ENCODE measurements at regions not wholly inside any gene's neighbourhood (a gene's known extent, or its start where the extent isn't known, plus 50 kb on each side); places are given as distances from the start of the nearest gene placed in this dataset.

- CTCF ChIA-PET, result no interaction called here
These were observed 1026.9 kb upstream of the ADGRB3 start for GRCh38 chr6:67608099-67608749.

DNA sequence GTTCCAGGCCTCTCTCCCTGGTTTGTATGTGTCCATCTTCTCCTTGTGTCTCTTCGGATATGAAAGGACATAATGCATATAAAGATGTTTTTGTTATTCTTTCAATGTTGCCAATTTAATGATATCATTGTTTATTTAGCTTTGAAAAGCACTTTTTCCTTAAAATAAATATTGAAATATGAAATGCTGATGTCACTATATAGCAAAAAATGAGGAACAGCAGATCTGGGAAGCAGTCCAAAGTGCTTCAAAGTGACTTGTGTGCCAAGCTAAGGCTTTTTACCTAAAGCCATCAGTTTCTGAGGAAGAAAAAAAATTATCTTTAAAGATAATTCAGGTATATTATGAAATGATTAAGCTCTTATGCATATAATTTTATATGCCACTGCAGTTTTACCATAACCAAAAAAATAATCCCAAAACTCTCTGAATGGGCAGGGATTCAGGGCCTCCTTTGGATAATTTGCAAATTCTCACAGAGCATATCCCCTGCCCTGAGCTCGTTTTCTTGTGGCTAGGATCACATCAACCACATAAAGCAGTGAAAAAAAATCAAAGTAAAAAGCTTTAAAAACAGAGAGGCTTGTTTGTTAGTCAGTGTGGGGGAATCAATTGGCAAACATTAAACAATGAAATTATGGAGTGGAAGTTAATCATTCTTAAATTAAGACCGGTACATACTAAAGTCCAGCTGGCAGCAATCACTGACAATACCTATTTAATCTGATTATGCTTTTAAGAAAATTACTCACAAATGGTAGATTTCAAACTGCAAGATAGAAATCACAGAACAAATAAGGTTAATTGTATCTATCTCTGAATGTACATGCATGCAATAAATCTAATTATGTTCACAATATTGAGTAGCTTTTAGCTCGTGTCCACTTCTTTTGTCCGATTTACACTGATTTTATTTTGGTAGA, 1027.9 kb upstream of the ADGRB3 start:
- Histone ChIP-seq H3K9me3 (no peaks in the 10 kb centered on the region), H3K27ac (no peak overlapping the region), H3K4me1 (no peaks in the 10 kb centered on the region), H3K4me2 (no peak overlapping the region), H3K4me3 (no peak overlapping the region)
- ATAC-seq (no peak), DNase-seq (ENCODE audit: low read depth in 1 of 2, low spot score in 1 of 2) (peak in 1 of 2 experiments; percentile 1), FAIRE-seq (no peak)
- ChIA-PET POLR2A (no interaction called here), CTCF (no interaction called here)
- WGBS (ENCODE audit: missing lambda C conversion rate), result 7% methylated on average over 5 of the region's 5 CpGs
- TF ChIP-seq, protein P1, sequence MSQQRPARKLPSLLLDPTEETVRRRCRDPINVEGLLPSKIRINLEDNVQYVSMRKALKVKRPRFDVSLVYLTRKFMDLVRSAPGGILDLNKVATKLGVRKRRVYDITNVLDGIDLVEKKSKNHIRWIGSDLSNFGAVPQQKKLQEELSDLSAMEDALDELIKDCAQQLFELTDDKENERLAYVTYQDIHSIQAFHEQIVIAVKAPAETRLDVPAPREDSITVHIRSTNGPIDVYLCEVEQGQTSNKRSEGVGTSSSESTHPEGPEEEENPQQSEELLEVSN (IDR thresholded peaks at IDR 0.05; ENCODE audit: borderline replicate concordance, low read depth), result no peak
- no peak for TF ChIP-seq JUN (IDR thresholded peaks at IDR 0.05)
- TF ChIP-seq NR3C1 (IDR thresholded peaks at IDR 0.05), result no peak
- TF ChIP-seq, protein P2, sequence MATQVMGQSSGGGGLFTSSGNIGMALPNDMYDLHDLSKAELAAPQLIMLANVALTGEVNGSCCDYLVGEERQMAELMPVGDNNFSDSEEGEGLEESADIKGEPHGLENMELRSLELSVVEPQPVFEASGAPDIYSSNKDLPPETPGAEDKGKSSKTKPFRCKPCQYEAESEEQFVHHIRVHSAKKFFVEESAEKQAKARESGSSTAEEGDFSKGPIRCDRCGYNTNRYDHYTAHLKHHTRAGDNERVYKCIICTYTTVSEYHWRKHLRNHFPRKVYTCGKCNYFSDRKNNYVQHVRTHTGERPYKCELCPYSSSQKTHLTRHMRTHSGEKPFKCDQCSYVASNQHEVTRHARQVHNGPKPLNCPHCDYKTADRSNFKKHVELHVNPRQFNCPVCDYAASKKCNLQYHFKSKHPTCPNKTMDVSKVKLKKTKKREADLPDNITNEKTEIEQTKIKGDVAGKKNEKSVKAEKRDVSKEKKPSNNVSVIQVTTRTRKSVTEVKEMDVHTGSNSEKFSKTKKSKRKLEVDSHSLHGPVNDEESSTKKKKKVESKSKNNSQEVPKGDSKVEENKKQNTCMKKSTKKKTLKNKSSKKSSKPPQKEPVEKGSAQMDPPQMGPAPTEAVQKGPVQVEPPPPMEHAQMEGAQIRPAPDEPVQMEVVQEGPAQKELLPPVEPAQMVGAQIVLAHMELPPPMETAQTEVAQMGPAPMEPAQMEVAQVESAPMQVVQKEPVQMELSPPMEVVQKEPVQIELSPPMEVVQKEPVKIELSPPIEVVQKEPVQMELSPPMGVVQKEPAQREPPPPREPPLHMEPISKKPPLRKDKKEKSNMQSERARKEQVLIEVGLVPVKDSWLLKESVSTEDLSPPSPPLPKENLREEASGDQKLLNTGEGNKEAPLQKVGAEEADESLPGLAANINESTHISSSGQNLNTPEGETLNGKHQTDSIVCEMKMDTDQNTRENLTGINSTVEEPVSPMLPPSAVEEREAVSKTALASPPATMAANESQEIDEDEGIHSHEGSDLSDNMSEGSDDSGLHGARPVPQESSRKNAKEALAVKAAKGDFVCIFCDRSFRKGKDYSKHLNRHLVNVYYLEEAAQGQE (IDR thresholded peaks at IDR 0.05), result no peak
- TF ChIP-seq, protein P3, sequence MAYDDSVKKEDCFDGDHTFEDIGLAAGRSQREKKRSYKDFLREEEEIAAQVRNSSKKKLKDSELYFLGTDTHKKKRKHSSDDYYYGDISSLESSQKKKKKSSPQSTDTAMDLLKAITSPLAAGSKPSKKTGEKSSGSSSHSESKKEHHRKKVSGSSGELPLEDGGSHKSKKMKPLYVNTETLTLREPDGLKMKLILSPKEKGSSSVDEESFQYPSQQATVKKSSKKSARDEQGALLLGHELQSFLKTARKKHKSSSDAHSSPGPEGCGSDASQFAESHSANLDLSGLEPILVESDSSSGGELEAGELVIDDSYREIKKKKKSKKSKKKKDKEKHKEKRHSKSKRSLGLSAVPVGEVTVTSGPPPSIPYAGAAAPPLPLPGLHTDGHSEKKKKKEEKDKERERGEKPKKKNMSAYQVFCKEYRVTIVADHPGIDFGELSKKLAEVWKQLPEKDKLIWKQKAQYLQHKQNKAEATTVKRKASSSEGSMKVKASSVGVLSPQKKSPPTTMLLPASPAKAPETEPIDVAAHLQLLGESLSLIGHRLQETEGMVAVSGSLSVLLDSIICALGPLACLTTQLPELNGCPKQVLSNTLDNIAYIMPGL (CRISPR knock-in tag; IDR thresholded peaks at IDR 0.05; ENCODE audit: borderline replicate concordance), result no peak
- TF ChIP-seq POLR2AphosphoS2 (conservative IDR thresholded peaks at IDR 0.05; ENCODE audit: low read length), result no peak
- TF ChIP-seq ZSCAN20 (CRISPR knock-in tag; IDR thresholded peaks at IDR 0.05), result no peak
- no peak for TF ChIP-seq MAFK (IDR thresholded peaks at IDR 0.05; ENCODE audit: partially characterized antibody)
- TF ChIP-seq, protein P4, sequence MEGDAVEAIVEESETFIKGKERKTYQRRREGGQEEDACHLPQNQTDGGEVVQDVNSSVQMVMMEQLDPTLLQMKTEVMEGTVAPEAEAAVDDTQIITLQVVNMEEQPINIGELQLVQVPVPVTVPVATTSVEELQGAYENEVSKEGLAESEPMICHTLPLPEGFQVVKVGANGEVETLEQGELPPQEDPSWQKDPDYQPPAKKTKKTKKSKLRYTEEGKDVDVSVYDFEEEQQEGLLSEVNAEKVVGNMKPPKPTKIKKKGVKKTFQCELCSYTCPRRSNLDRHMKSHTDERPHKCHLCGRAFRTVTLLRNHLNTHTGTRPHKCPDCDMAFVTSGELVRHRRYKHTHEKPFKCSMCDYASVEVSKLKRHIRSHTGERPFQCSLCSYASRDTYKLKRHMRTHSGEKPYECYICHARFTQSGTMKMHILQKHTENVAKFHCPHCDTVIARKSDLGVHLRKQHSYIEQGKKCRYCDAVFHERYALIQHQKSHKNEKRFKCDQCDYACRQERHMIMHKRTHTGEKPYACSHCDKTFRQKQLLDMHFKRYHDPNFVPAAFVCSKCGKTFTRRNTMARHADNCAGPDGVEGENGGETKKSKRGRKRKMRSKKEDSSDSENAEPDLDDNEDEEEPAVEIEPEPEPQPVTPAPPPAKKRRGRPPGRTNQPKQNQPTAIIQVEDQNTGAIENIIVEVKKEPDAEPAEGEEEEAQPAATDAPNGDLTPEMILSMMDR (IDR thresholded peaks at IDR 0.05), result no peak
- TF ChIP-seq FOXS1 (CRISPR knock-in tag; IDR thresholded peaks at IDR 0.05), result no peak

More at GRCh38 chr6:67608099-67608749, 1026.9 kb upstream of the ADGRB3 start:
- no peak for DNase-seq (ENCODE audit: low read depth in 1 of 2, low spot score in 1 of 2)
- TF ChIP-seq BCL3 (IDR thresholded peaks at IDR 0.05), result no peak
- TF ChIP-seq, protein P2 (IDR thresholded peaks at IDR 0.05), result no peak
- TF ChIP-seq RAD21 (conservative IDR thresholded peaks at IDR 0.05 in 1 of 2, IDR thresholded peaks at IDR 0.05 in 1 of 2), result no peak
- TF ChIP-seq HDAC2 (IDR thresholded peaks at IDR 0.05), result no peak
- no peak for TF ChIP-seq ATOH8 (CRISPR knock-in tag; IDR thresholded peaks at IDR 0.05; ENCODE audit: low read depth)
- no peak for TF ChIP-seq BHLHE40 (IDR thresholded peaks at IDR 0.05; ENCODE audit: low read depth, low read length)
- Histone ChIP-seq H3K9me3 (no peaks in the 10 kb centered on the region), H3K4me2 (no peak overlapping the region), H3K4me1 (no peaks in the 10 kb centered on the region), H3K27ac (no peak overlapping the region), H3K4me3 (no peak overlapping the region)
- FAIRE-seq, result no peak
- no peak for ATAC-seq
- 12% methylated on average over 4 of the region's 4 CpGs for WGBS (ENCODE audit: missing lambda C conversion rate)
- POLR2A ChIA-PET, result no interaction called here

Data from A549 (cell line).